Keratinocyte (primary cell): ENCODE measurements at regions not wholly inside any gene's neighbourhood (a gene's known extent, or its start where the extent isn't known, plus 50 kb on each side); places are given as distances from the start of the nearest gene placed in this dataset.

Source experiments
- CTCF ChIP-seq, 3 experiments: IDR thresholded peaks in 1 of 3; conservative IDR thresholded peaks in 1 of 3; optimal IDR thresholded peaks in 1 of 3; 2 replicates in 2 of 3; 3 replicates in 1 of 3; pipeline versions ENCODE3 to v1.5.1; 2011; ENCODE audit warnings: low read length in 3 of 3, mild to moderate bottlenecking in 3 of 3, moderate library complexity in 2 of 3, control low read depth in 1 of 3, inconsistent platforms in 1 of 3; ENCODE audit not compliant: insufficient read depth in 2 of 3; ENCODE audit errors: extremely low read depth in 1 of 3
- EZH2 ChIP-seq: IDR thresholded peaks from one replicate; pipeline ENCODE4 v1.6.1; 2012; ENCODE audit warnings: inconsistent platforms, mild to moderate bottlenecking, low read length, moderate library complexity

- TF ChIP-seq CTCF (optimal IDR thresholded peaks at IDR 0.05 in 1 of 3, IDR thresholded peaks at IDR 0.05 in 1 of 3, conservative IDR thresholded peaks at IDR 0.05 in 1 of 3; ENCODE audit: extremely low read depth in 1 of 3, insufficient read depth in 2 of 3, low read length in 3 of 3) (no peak), EZH2 (no peak)
These were observed 193.2 kb downstream of the MBD2 start for GRCh38 chr18:54031243-54031642.
